ENCODE measurements at regions not wholly inside any gene's neighbourhood (a gene's known extent, or its start where the extent isn't known, plus 50 kb on each side); places are given as distances from the start of the nearest gene placed in this dataset.

- Histone ChIP-seq H3K4me3 (no peak overlapping the region), H3K4me1 (ENCODE audit: control insufficient read depth in 5 of 5, insufficient read depth in 5 of 5, low read length in 5 of 5) (no peaks in the 10 kb centered on the region), H3K27ac (ENCODE audit: low read depth in 1 of 2, low read length in 1 of 2) (no peak overlapping the region), H3K9ac (ENCODE audit: insufficient read depth in 1 of 2, low read length in 2 of 2) (no peak overlapping the region), H3K9me3 (ENCODE audit: control insufficient read depth in 4 of 4, insufficient read depth in 3 of 4, low read length in 3 of 4) (no peaks in the 10 kb centered on the region), H3K36me3 (ENCODE audit: control insufficient read depth in 4 of 4, insufficient read depth in 4 of 4, low read length in 4 of 4) (no peaks in the 10 kb centered on the region), H3K27me3 (ENCODE audit: control insufficient read depth in 3 of 3, insufficient read depth in 3 of 3, low read length in 2 of 3) (no peaks in the 10 kb centered on the region)
- DNase-seq = no peak
- TF ChIP-seq CTCF (IDR thresholded peaks at IDR 0.05; ENCODE audit: control extremely low read depth, extremely low read depth) = no peak
- 69 to 81% methylated on average over 1 of the region's 1 CpG for WGBS, 2 donors
- no peak for ATAC-seq (ENCODE audit: insufficient read depth, low FRiP score)
Measured at GRCh38 chr6:92910646-92911045, 508.7 kb downstream of the EPHA7 start.

- TF ChIP-seq CTCF (IDR thresholded peaks at IDR 0.05; ENCODE audit: control extremely low read depth, extremely low read depth) = no peak
- H3K27ac ChIP-seq (ENCODE audit: low read depth in 1 of 2, low read length in 1 of 2) = no peak overlapping the region
- no peak for DNase-seq
- no peaks in the 10 kb centered on the region for H3K36me3 ChIP-seq (ENCODE audit: control insufficient read depth in 4 of 4, insufficient read depth in 4 of 4, low read length in 4 of 4)
- H3K4me1 ChIP-seq (ENCODE audit: control insufficient read depth in 5 of 5, insufficient read depth in 5 of 5, low read length in 5 of 5) = no peaks in the 10 kb centered on the region
- no peak overlapping the region for H3K9ac ChIP-seq (ENCODE audit: insufficient read depth in 1 of 2, low read length in 2 of 2)
- no peaks in the 10 kb centered on the region for H3K9me3 ChIP-seq (ENCODE audit: control insufficient read depth in 4 of 4, insufficient read depth in 3 of 4, low read length in 3 of 4)
- ATAC-seq (ENCODE audit: insufficient read depth, low FRiP score) = no peak
- no peak overlapping the region for H3K4me3 ChIP-seq
- 72% methylated on average over 1 of the region's 1 CpG for WGBS, 2 donors
- H3K27me3 ChIP-seq (ENCODE audit: control insufficient read depth in 3 of 3, insufficient read depth in 3 of 3, low read length in 2 of 3) = no peaks in the 10 kb centered on the region
Measured at GRCh38 chr6:92906385-92906784, 513.0 kb downstream of the EPHA7 start.

- ATAC-seq (ENCODE audit: insufficient read depth, low FRiP score) (no peak), DNase-seq (peak in 2 of 3 donors; percentile 8 to 11)
- Histone ChIP-seq H3K27me3 (ENCODE audit: control insufficient read depth in 3 of 3, insufficient read depth in 3 of 3, low read length in 2 of 3) (no peaks in the 10 kb centered on the region), H3K4me3 (no peak overlapping the region), H3K27ac (ENCODE audit: low read depth in 1 of 2, low read length in 1 of 2) (no peak overlapping the region), H3K9me3 (ENCODE audit: control insufficient read depth in 4 of 4, insufficient read depth in 3 of 4, low read length in 3 of 4) (peaks cover 0 to 8% (median 3%) of the 10 kb centered on the region in 4 donors), H3K9ac (ENCODE audit: insufficient read depth in 1 of 2, low read length in 2 of 2) (no peak overlapping the region), H3K36me3 (ENCODE audit: control insufficient read depth in 4 of 4, insufficient read depth in 4 of 4, low read length in 4 of 4) (no peaks in the 10 kb centered on the region), H3K4me1 (ENCODE audit: control insufficient read depth in 5 of 5, insufficient read depth in 5 of 5, low read length in 5 of 5) (no peaks in the 10 kb centered on the region)
- no peak for TF ChIP-seq CTCF (IDR thresholded peaks at IDR 0.05; ENCODE audit: control extremely low read depth, extremely low read depth)
- 38 to 40% methylated on average over 3 of the region's 3 CpGs for WGBS, 2 donors
Measured at GRCh38 chr6:92893741-92894140, 525.6 kb downstream of the EPHA7 start.

- Histone ChIP-seq H3K9ac (ENCODE audit: insufficient read depth in 1 of 2, low read length in 2 of 2) (no peak overlapping the region), H3K9me3 (ENCODE audit: control insufficient read depth in 4 of 4, insufficient read depth in 3 of 4, low read length in 3 of 4) (peaks cover 0 to 8% (median 3%) of the 10 kb centered on the region in 4 donors), H3K27ac (ENCODE audit: low read depth in 1 of 2, low read length in 1 of 2) (no peak overlapping the region), H3K4me1 (ENCODE audit: control insufficient read depth in 5 of 5, insufficient read depth in 5 of 5, low read length in 5 of 5) (no peaks in the 10 kb centered on the region), H3K27me3 (ENCODE audit: control insufficient read depth in 3 of 3, insufficient read depth in 3 of 3, low read length in 2 of 3) (no peaks in the 10 kb centered on the region), H3K4me3 (no peak overlapping the region), H3K36me3 (ENCODE audit: control insufficient read depth in 4 of 4, insufficient read depth in 4 of 4, low read length in 4 of 4) (no peaks in the 10 kb centered on the region)
- ATAC-seq (ENCODE audit: insufficient read depth, low FRiP score) (no peak), DNase-seq (no peak)
- TF ChIP-seq CTCF (IDR thresholded peaks at IDR 0.05; ENCODE audit: control extremely low read depth, extremely low read depth) = no peak
- WGBS, 2 donors = 86 to 87% methylated on average over 1 of the region's 1 CpG
Measured at GRCh38 chr6:92892626-92893170, 526.7 kb downstream of the EPHA7 start.

Data from lung (tissue), 11 donors.